ENCODE measurements at regions not wholly inside any gene's neighbourhood (a gene's known extent, or its start where the extent isn't known, plus 50 kb on each side); places are given as distances from the start of the nearest gene placed in this dataset.

- no peak overlapping the region for H3T11ph ChIP-seq (ENCODE audit: low read length)
- no peak overlapping the region for H3K4me2 ChIP-seq (ENCODE audit: insufficient read depth, insufficient read length, low read length)
These were observed 148.8 kb upstream of the E2F7 start for GRCh38 chr12:77214136-77214535.

More at GRCh38 chr12:77214136-77214535, 148.8 kb upstream of the E2F7 start:
- no peak overlapping the region for H2BK20ac ChIP-seq (ENCODE audit: low read depth, low read length, poor library complexity, severe bottlenecking)
- no peaks in the 10 kb centered on the region for H4K20me1 ChIP-seq (ENCODE audit: control insufficient read depth, insufficient read depth, insufficient read length)
- H2BK5ac ChIP-seq (ENCODE audit: insufficient read length, low read length), result no peak overlapping the region
- no peak overlapping the region for H4K5ac ChIP-seq (ENCODE audit: insufficient read length, low read depth, low read length)
- H3K4ac ChIP-seq (ENCODE audit: low read depth, low read length), result no peak overlapping the region
- no peak overlapping the region for H4K8ac ChIP-seq (replicated peaks; ENCODE audit: insufficient read length, low read depth, low read length)
- no peak overlapping the region for H2BK120ac ChIP-seq (ENCODE audit: low read depth, low read length, poor library complexity, severe bottlenecking)
- no peaks in the 10 kb centered on the region for H3K27me3 ChIP-seq (ENCODE audit: insufficient read depth, low read length)
- no peak overlapping the region for H3K14ac ChIP-seq (ENCODE audit: insufficient read depth, low read length)
- no peak for TF ChIP-seq CTCF (conservative IDR thresholded peaks at IDR 0.05)
- H3K79me2 ChIP-seq (ENCODE audit: insufficient read depth, low read length), result no peaks in the 10 kb centered on the region
- no peaks in the 10 kb centered on the region for H3K23me2 ChIP-seq (ENCODE audit: insufficient read length, low read depth, low read length, poor library complexity, severe bottlenecking)
- Mint-ChIP-seq H3K9me3 (peaks cover 19 to 21% of the 10 kb centered on the region in 2 experiments), H3K4me3 (no peak overlapping the region), H3K4me1 (peaks cover 9 to 18% of the 10 kb centered on the region in 2 experiments), H3K27ac (no peak overlapping the region), H3K27me3 (ENCODE audit: low read depth) (no peaks in the 10 kb centered on the region), H3K36me3 (ENCODE audit: insufficient read depth in 1 of 3, low read depth in 3 of 3) (peaks cover 3 to 27% (median 12%) of the 10 kb centered on the region in 3 experiments; a peak in 6 of 7 replicates)
- no peak overlapping the region for H3K27ac ChIP-seq (ENCODE audit: insufficient read length, low read depth, low read length)
- H3K23ac ChIP-seq (ENCODE audit: insufficient read length, low read depth, low read length), result no peak overlapping the region
- no peak overlapping the region for H4K91ac ChIP-seq (ENCODE audit: insufficient read length, low read depth, low read length)
- no peak overlapping the region for H2AFZ ChIP-seq (ENCODE audit: low read length)
- H2AK5ac ChIP-seq (ENCODE audit: insufficient read length, low read length), result no peak overlapping the region
- no peaks in the 10 kb centered on the region for H3K79me1 ChIP-seq (ENCODE audit: insufficient read depth, low read depth, low read length, poor library complexity, severe bottlenecking)
- no peaks in the 10 kb centered on the region for H3K4me1 ChIP-seq (ENCODE audit: insufficient read depth, low read length)
- H3K18ac ChIP-seq (ENCODE audit: insufficient read length, low read depth, low read length), result no peak overlapping the region
- no CpG with 5 or more reads among the region's 1 CpG for WGBS (ENCODE audit: extremely low coverage, insufficient read length, low lambda C conversion rate)
- no peak overlapping the region for H3K9ac ChIP-seq (ENCODE audit: extremely low read depth, insufficient read length, low read length)
- no peak for DNase-seq
- H3K9me3 ChIP-seq (ENCODE audit: control insufficient read depth, low read depth, low read length), result no peaks in the 10 kb centered on the region
- no peak overlapping the region for H3K56ac ChIP-seq (ENCODE audit: insufficient read length, low read depth, low read length)
- no peak overlapping the region for H2BK12ac ChIP-seq (ENCODE audit: insufficient read length, low read depth, low read length)
- H2BK15ac ChIP-seq (ENCODE audit: low read depth, low read length), result no peak overlapping the region
